ENCODE measurements at regions not wholly inside any gene's neighbourhood (a gene's known extent, or its start where the extent isn't known, plus 50 kb on each side); places are given as distances from the start of the nearest gene placed in this dataset.

- H3K4me1 ChIP-seq (ENCODE audit: insufficient read depth, low read length) = no peaks in the 10 kb centered on the region
- no peaks in the 10 kb centered on the region for H3K27me3 ChIP-seq (ENCODE audit: control insufficient read depth in 1 of 2, insufficient read depth in 2 of 2, low read length in 2 of 2)
Measured at GRCh38 chr10:33828592-33828991, 494.1 kb upstream of the NRP1 start.

GRCh38 chr10:33826186-33826585 lies 491.7 kb upstream of the NRP1 start:
- Histone ChIP-seq H3K4me3 (ENCODE audit: low read depth in 1 of 2, low read length in 2 of 2) (no peak overlapping the region), H3K9ac (ENCODE audit: low read length) (no peak overlapping the region), H3K9me3 (ENCODE audit: low read length) (no peaks in the 10 kb centered on the region), H3K36me3 (ENCODE audit: insufficient read depth, low read length) (no peaks in the 10 kb centered on the region), H3K4me1 (ENCODE audit: insufficient read depth, low read length) (no peaks in the 10 kb centered on the region), H3K27ac (ENCODE audit: low read depth, low read length) (no peak overlapping the region), H3K27me3 (ENCODE audit: control insufficient read depth in 1 of 2, insufficient read depth in 2 of 2, low read length in 2 of 2) (no peaks in the 10 kb centered on the region)

More at GRCh38 chr10:33828592-33828991, 494.1 kb upstream of the NRP1 start:
- H3K4me3 ChIP-seq (ENCODE audit: low read depth in 1 of 2, low read length in 2 of 2) = no peak overlapping the region
- H3K9ac ChIP-seq (ENCODE audit: low read length) = no peak overlapping the region
- no peaks in the 10 kb centered on the region for H3K9me3 ChIP-seq (ENCODE audit: low read length)
- H3K36me3 ChIP-seq (ENCODE audit: insufficient read depth, low read length) = no peaks in the 10 kb centered on the region
- no peak overlapping the region for H3K27ac ChIP-seq (ENCODE audit: low read depth, low read length)

GRCh38 chr10:33822774-33823173 lies 488.3 kb upstream of the NRP1 start:
- Histone ChIP-seq H3K4me1 (ENCODE audit: insufficient read depth, low read length) (no peaks in the 10 kb centered on the region), H3K27me3 (ENCODE audit: control insufficient read depth in 1 of 2, insufficient read depth in 2 of 2, low read length in 2 of 2) (no peaks in the 10 kb centered on the region), H3K9me3 (ENCODE audit: low read length) (no peaks in the 10 kb centered on the region), H3K27ac (ENCODE audit: low read depth, low read length) (no peak overlapping the region), H3K9ac (ENCODE audit: low read length) (no peak overlapping the region), H3K36me3 (ENCODE audit: insufficient read depth, low read length) (no peaks in the 10 kb centered on the region), H3K4me3 (ENCODE audit: low read depth in 1 of 2, low read length in 2 of 2) (no peak overlapping the region)

- Histone ChIP-seq H3K27me3 (ENCODE audit: control insufficient read depth in 1 of 2, insufficient read depth in 2 of 2, low read length in 2 of 2) (no peaks in the 10 kb centered on the region), H3K9me3 (ENCODE audit: low read length) (no peaks in the 10 kb centered on the region), H3K4me1 (ENCODE audit: insufficient read depth, low read length) (no peaks in the 10 kb centered on the region), H3K9ac (ENCODE audit: low read length) (no peak overlapping the region), H3K27ac (ENCODE audit: low read depth, low read length) (no peak overlapping the region), H3K4me3 (ENCODE audit: low read depth in 1 of 2, low read length in 2 of 2) (no peak overlapping the region), H3K36me3 (ENCODE audit: insufficient read depth, low read length) (no peaks in the 10 kb centered on the region)
Measured at GRCh38 chr10:33820531-33820930, 486.1 kb upstream of the NRP1 start.

- H3K4me1 ChIP-seq (ENCODE audit: insufficient read depth, low read length) = no peaks in the 10 kb centered on the region
- no peaks in the 10 kb centered on the region for H3K27me3 ChIP-seq (ENCODE audit: control insufficient read depth in 1 of 2, insufficient read depth in 2 of 2, low read length in 2 of 2)
- no peak overlapping the region for H3K4me3 ChIP-seq (ENCODE audit: low read depth in 1 of 2, low read length in 2 of 2)
- no peak overlapping the region for H3K9ac ChIP-seq (ENCODE audit: low read length)
- H3K27ac ChIP-seq (ENCODE audit: low read depth, low read length) = no peak overlapping the region
- no peaks in the 10 kb centered on the region for H3K36me3 ChIP-seq (ENCODE audit: insufficient read depth, low read length)
- no peaks in the 10 kb centered on the region for H3K9me3 ChIP-seq (ENCODE audit: low read length)
Measured at GRCh38 chr10:33819206-33819605, 484.7 kb upstream of the NRP1 start.

- Histone ChIP-seq H3K27ac (ENCODE audit: low read depth, low read length) (no peak overlapping the region), H3K4me1 (ENCODE audit: insufficient read depth, low read length) (no peaks in the 10 kb centered on the region), H3K9ac (ENCODE audit: low read length) (no peak overlapping the region)
Measured at GRCh38 chr10:33818343-33818742, 483.9 kb upstream of the NRP1 start.

GRCh38 chr10:33817605-33818004 lies 483.1 kb upstream of the NRP1 start:
- Histone ChIP-seq H3K36me3 (ENCODE audit: insufficient read depth, low read length) (no peaks in the 10 kb centered on the region), H3K27me3 (ENCODE audit: control insufficient read depth in 1 of 2, insufficient read depth in 2 of 2, low read length in 2 of 2) (no peaks in the 10 kb centered on the region), H3K4me3 (ENCODE audit: low read depth in 1 of 2, low read length in 2 of 2) (no peak overlapping the region), H3K4me1 (ENCODE audit: insufficient read depth, low read length) (no peaks in the 10 kb centered on the region), H3K9me3 (ENCODE audit: low read length) (no peaks in the 10 kb centered on the region), H3K27ac (ENCODE audit: low read depth, low read length) (no peak overlapping the region), H3K9ac (ENCODE audit: low read length) (no peak overlapping the region)

More at GRCh38 chr10:33818343-33818742, 483.9 kb upstream of the NRP1 start:
- Histone ChIP-seq H3K27me3 (ENCODE audit: control insufficient read depth in 1 of 2, insufficient read depth in 2 of 2, low read length in 2 of 2) (no peaks in the 10 kb centered on the region), H3K9me3 (ENCODE audit: low read length) (no peaks in the 10 kb centered on the region), H3K4me3 (ENCODE audit: low read depth in 1 of 2, low read length in 2 of 2) (no peak overlapping the region), H3K36me3 (ENCODE audit: insufficient read depth, low read length) (no peaks in the 10 kb centered on the region)

GRCh38 chr10:33815776-33816175 lies 481.3 kb upstream of the NRP1 start:
- Histone ChIP-seq H3K9me3 (ENCODE audit: low read length) (no peaks in the 10 kb centered on the region), H3K9ac (ENCODE audit: low read length) (no peak overlapping the region), H3K27me3 (ENCODE audit: control insufficient read depth in 1 of 2, insufficient read depth in 2 of 2, low read length in 2 of 2) (no peaks in the 10 kb centered on the region), H3K36me3 (ENCODE audit: insufficient read depth, low read length) (no peaks in the 10 kb centered on the region), H3K27ac (ENCODE audit: low read depth, low read length) (no peak overlapping the region), H3K4me1 (ENCODE audit: insufficient read depth, low read length) (no peaks in the 10 kb centered on the region), H3K4me3 (ENCODE audit: low read depth in 1 of 2, low read length in 2 of 2) (no peak overlapping the region)

- Histone ChIP-seq H3K4me1 (ENCODE audit: insufficient read depth, low read length) (no peaks in the 10 kb centered on the region), H3K4me3 (ENCODE audit: low read depth in 1 of 2, low read length in 2 of 2) (no peak overlapping the region), H3K9ac (ENCODE audit: low read length) (no peak overlapping the region), H3K27me3 (ENCODE audit: control insufficient read depth in 1 of 2, insufficient read depth in 2 of 2, low read length in 2 of 2) (no peaks in the 10 kb centered on the region), H3K36me3 (ENCODE audit: insufficient read depth, low read length) (no peaks in the 10 kb centered on the region), H3K9me3 (ENCODE audit: low read length) (no peaks in the 10 kb centered on the region), H3K27ac (ENCODE audit: low read depth, low read length) (no peak overlapping the region)
Measured at GRCh38 chr10:33813871-33814270, 479.4 kb upstream of the NRP1 start.

GRCh38 chr10:33813415-33813814 lies 478.9 kb upstream of the NRP1 start:
- Histone ChIP-seq H3K27ac (ENCODE audit: low read depth, low read length) (no peak overlapping the region), H3K4me1 (ENCODE audit: insufficient read depth, low read length) (no peaks in the 10 kb centered on the region), H3K4me3 (ENCODE audit: low read depth in 1 of 2, low read length in 2 of 2) (no peak overlapping the region), H3K9me3 (ENCODE audit: low read length) (no peaks in the 10 kb centered on the region), H3K36me3 (ENCODE audit: insufficient read depth, low read length) (no peaks in the 10 kb centered on the region), H3K9ac (ENCODE audit: low read length) (no peak overlapping the region), H3K27me3 (ENCODE audit: control insufficient read depth in 1 of 2, insufficient read depth in 2 of 2, low read length in 2 of 2) (no peaks in the 10 kb centered on the region)

GRCh38 chr10:33812586-33812985 lies 478.1 kb upstream of the NRP1 start:
- Histone ChIP-seq H3K4me3 (ENCODE audit: low read depth in 1 of 2, low read length in 2 of 2) (no peak overlapping the region), H3K36me3 (ENCODE audit: insufficient read depth, low read length) (no peaks in the 10 kb centered on the region), H3K27ac (ENCODE audit: low read depth, low read length) (no peak overlapping the region), H3K9ac (ENCODE audit: low read length) (no peak overlapping the region), H3K4me1 (ENCODE audit: insufficient read depth, low read length) (no peaks in the 10 kb centered on the region), H3K27me3 (ENCODE audit: control insufficient read depth in 1 of 2, insufficient read depth in 2 of 2, low read length in 2 of 2) (no peaks in the 10 kb centered on the region), H3K9me3 (ENCODE audit: low read length) (no peaks in the 10 kb centered on the region)

- Histone ChIP-seq H3K27ac (ENCODE audit: low read depth, low read length) (no peak overlapping the region), H3K9me3 (ENCODE audit: low read length) (no peaks in the 10 kb centered on the region), H3K27me3 (ENCODE audit: control insufficient read depth in 1 of 2, insufficient read depth in 2 of 2, low read length in 2 of 2) (no peaks in the 10 kb centered on the region), H3K36me3 (ENCODE audit: insufficient read depth, low read length) (no peaks in the 10 kb centered on the region), H3K9ac (ENCODE audit: low read length) (no peak overlapping the region), H3K4me1 (ENCODE audit: insufficient read depth, low read length) (no peaks in the 10 kb centered on the region), H3K4me3 (ENCODE audit: low read depth in 1 of 2, low read length in 2 of 2) (no peak overlapping the region)
Measured at GRCh38 chr10:33810986-33811385, 476.5 kb upstream of the NRP1 start.

All from muscle layer of colon (tissue), 2 donors.